T-helper 17 cell (primary cell): ENCODE measurements at regions not wholly inside any gene's neighbourhood (a gene's known extent, or its start where the extent isn't known, plus 50 kb on each side); places are given as distances from the start of the nearest gene placed in this dataset.
"Not testable (repeated sequence)": the region's sequence is repeated elsewhere in the genome, so short reads cannot be mapped to it uniquely, and the experiment has no call there.

Source experiments
- ATAC-seq: fragments of 150-1000 bp; cut with Tn5 transposase; 2 replicates; pipeline ENCODE4 v1.10.0; 2021; ENCODE audit warnings: mild to moderate bottlenecking, moderate library complexity
- DNase-seq, 3 donors: peaks; one replicate each; pipeline versions ENCODE4 v3.0.0 to v3.0.0-alpha.2; 2020 to 2021
- H3K9me3 ChIP-seq: one replicate; pipeline ENCODE4 v1.7.0; 2013; ENCODE audit warnings: low read length, mild to moderate bottlenecking; ENCODE audit not compliant: control insufficient read depth, poor library complexity, severe bottlenecking
- H3K27ac Mint-ChIP-seq: one replicate; pipeline ENCODE4 v1.8.0; 2022; ENCODE audit warnings: mild to moderate bottlenecking, moderate library complexity, mixed read lengths
- H3K27me3 Mint-ChIP-seq: one replicate; pipeline ENCODE4 v1.8.0; 2022; ENCODE audit warnings: mixed read lengths
- H3K36me3 Mint-ChIP-seq: one replicate; pipeline ENCODE4 v1.8.0; 2022; ENCODE audit warnings: low read depth, mixed read lengths
- H3K4me1 Mint-ChIP-seq: one replicate; pipeline ENCODE4 v1.8.0; 2022; ENCODE audit warnings: mild to moderate bottlenecking, mixed read lengths
- H3K4me3 Mint-ChIP-seq: one replicate; pipeline ENCODE4 v1.8.0; 2022; ENCODE audit warnings: mild to moderate bottlenecking, moderate library complexity, mixed read lengths

DNA sequence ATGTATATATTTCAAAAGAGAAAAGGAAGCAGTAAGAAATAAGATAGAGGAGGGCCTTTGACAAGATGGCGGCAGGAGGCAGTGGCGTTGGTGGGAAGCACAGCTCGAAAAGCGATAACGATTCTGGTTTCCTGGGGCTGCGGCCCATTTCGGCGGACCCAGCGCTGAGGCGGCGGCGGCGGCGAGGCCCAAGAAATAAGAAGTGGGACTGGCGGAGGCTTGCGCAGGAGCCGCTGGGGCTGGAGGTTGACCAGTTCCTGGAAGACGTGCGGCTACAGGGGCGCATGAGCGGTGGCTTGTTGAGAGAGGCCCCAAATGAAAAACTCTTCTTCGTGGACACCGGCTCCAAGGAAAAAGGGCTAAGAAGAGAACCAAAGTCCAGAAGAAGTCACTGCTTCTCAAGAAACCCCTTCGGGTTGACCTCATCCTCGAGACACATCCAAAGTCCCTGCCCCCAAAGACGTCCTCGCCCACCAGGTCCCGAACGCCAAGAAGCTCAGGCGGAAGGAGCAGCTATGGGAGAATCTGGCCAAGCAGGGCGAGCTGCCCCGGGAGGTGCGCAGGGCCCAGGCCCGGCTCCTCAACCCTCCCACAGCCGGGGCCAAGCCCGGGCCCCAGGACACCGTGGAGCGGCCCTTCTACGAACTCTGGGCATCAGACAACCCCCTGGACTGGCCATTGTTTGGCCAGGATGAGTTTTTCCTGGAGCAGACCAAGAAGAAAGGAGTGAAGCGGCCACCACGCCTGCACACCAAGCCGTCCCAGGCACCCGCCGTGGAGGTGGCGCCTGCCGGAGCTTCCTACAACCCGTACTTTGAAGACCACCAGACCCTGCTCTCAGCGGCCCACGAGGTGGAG lies 624.3 kb downstream of the MCTP2 start:
- Mint-ChIP-seq H3K27ac (no peak overlapping the region), H3K4me3 (no peak overlapping the region), H3K27me3 (no peaks in the 10 kb centered on the region), H3K4me1 (no peaks in the 10 kb centered on the region), H3K36me3 (no peaks in the 10 kb centered on the region)
- DNase-seq (no peak), ATAC-seq (no peak)
- H3K9me3 ChIP-seq = no peaks in the 10 kb centered on the region

DNA sequence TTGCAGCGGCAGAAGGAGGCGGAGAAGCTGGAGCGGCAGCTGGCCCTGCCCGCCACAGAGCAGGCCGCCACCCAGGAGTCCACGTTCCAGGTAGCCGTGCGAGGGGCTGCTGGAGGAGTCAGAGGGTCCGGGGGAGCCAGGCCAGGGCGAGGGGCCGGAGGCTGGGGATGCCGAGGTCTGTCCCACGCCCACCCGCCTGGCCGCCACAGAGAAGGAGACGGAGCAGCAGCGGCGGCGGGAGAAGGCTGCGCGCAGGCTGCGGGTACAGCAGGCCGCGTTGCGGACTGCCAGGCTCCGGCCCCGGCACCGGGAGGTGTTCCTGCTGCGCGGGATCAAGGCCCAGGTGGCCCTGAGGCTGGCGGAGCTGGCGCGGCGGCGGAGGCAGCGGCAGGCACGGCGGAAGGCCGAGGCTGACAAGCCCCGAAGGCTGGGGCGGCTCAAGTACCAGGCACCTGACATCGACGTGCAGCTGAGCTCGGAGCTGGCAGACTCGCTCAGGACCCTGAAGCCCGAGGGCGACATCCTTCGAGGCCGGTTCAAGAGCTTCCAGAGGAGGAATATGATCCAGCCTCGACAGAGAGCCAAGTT lies 625.0 kb downstream of the MCTP2 start:
- Mint-ChIP-seq H3K4me1 (no peaks in the 10 kb centered on the region), H3K27ac (no peak overlapping the region), H3K36me3 (no peaks in the 10 kb centered on the region), H3K27me3 (no peaks in the 10 kb centered on the region), H3K4me3 (no peak overlapping the region)
- no peak for DNase-seq
- ATAC-seq = no peak
- H3K9me3 ChIP-seq = no peaks in the 10 kb centered on the region

DNA sequence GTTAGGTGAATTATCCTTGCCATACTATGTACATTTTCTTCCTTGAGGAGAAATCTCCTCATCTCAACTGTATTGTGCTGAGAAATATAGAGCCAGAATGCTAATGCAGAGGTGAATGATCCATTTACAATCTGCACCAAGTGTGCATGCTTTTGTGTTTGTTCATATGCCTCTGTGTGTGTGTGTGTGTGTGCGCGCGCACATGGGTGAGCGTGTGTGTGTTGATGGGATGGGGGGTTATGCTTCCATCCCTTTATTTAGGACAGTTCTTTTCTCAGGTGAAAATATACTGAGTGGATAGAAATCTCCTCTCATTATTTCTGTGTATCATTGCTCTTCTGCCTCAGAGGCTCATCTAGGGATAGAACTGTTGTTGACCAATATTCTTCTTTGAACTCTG lies 626.1 kb downstream of the MCTP2 start:
- no peaks in the 10 kb centered on the region for H3K4me1 Mint-ChIP-seq
- no peak overlapping the region for H3K4me3 Mint-ChIP-seq
- no peaks in the 10 kb centered on the region for H3K27me3 Mint-ChIP-seq
- H3K27ac Mint-ChIP-seq = no peak overlapping the region
- DNase-seq (no peak), ATAC-seq (no peak)
- H3K36me3 Mint-ChIP-seq = no peaks in the 10 kb centered on the region
- H3K9me3 ChIP-seq = no peaks in the 10 kb centered on the region

DNA sequence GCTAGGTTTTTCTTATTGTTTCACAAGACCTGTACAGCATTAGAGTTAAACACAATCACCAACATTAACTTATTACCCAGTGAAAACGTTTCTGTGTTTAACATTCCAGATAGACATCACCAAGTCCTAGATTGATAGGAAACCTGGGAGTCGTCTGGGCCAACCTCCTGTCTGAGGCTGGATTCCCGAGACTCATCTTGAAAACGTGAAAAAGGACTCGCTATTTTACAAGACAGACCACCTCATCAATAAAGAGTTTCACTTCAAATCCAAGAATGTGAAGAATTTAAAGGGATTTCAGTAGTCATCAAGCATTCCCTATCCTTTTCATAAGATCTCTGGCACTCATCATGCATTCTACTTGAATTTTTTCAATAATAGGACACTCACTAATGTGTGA lies 626.6 kb downstream of the MCTP2 start:
- no peak for ATAC-seq
- Mint-ChIP-seq H3K4me1 (no peaks in the 10 kb centered on the region), H3K4me3 (no peak overlapping the region), H3K27ac (no peak overlapping the region), H3K27me3 (no peaks in the 10 kb centered on the region), H3K36me3 (no peaks in the 10 kb centered on the region)
- H3K9me3 ChIP-seq = no peaks in the 10 kb centered on the region
- DNase-seq = no peak

DNA sequence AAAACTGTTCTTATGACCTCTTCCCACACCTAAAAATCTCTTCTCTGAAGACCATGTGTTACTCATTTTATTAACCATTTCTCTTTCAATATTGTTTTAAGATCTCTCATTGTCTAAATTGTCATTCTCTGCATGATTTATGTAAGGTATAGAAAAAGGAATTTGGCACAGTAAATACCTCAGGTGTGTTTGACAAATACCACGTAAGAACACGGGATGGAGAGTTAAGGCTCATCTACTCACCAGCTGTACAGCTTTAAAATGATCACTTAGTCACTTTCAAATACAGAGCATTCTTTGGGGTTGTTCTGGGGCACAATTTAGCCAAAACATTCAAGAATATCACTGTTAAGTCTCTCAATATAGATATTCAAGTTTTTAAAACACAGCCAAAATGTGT lies 627.1 kb downstream of the MCTP2 start:
- H3K9me3 ChIP-seq = no peaks in the 10 kb centered on the region
- ATAC-seq = no peak
- no peak overlapping the region for H3K27ac Mint-ChIP-seq
- H3K36me3 Mint-ChIP-seq = no peaks in the 10 kb centered on the region
- H3K27me3 Mint-ChIP-seq = no peaks in the 10 kb centered on the region
- H3K4me1 Mint-ChIP-seq = no peaks in the 10 kb centered on the region
- no peak for DNase-seq
- no peak overlapping the region for H3K4me3 Mint-ChIP-seq

DNA sequence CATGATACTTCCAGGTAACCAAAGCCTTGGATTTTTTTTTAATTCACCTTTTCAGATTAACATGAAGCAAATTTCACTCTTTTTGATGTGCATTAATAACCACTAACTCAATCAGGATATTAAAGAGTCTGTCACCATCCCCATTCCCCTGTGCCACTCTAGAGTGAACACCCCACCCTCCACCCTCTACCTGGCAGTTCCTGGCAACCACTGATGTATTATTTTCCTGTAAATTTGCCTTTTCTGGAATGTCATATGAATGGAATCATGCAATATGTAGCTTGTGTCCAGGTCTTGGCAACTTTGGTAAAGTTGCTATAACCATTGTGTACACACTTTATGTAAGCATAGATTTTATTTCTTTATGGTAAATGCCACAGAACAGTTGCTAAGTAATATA lies 627.6 kb downstream of the MCTP2 start:
- no peaks in the 10 kb centered on the region for H3K4me1 Mint-ChIP-seq
- no peaks in the 10 kb centered on the region for H3K9me3 ChIP-seq
- H3K27me3 Mint-ChIP-seq = no peaks in the 10 kb centered on the region
- DNase-seq (no peak), ATAC-seq (no peak)
- no peaks in the 10 kb centered on the region for H3K36me3 Mint-ChIP-seq
- no peak overlapping the region for H3K4me3 Mint-ChIP-seq
- no peak overlapping the region for H3K27ac Mint-ChIP-seq

DNA sequence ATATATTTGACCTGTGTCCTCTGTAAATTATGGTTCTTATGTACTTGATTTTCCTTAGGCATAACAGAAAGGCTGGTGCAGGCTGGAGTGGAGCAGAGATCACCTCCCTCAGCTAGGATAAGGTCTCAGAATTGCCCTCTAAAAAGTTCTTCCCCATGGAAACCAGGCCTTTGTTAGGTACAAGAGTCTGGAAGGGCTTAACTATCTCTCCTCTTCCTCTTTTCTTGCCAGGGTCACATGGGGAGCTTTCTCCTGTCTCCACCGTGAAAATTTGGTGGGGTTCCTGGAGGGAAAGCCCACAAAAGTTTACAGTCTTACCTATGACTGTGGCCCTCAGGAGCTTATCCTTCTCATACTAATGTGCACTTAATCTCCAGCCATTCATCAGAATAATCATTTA lies 633.2 kb downstream of the MCTP2 start:
- no peak overlapping the region for H3K27ac Mint-ChIP-seq
- H3K4me1 Mint-ChIP-seq = no peaks in the 10 kb centered on the region
- H3K27me3 Mint-ChIP-seq = no peaks in the 10 kb centered on the region
- DNase-seq (no peak), ATAC-seq (no peak)
- H3K36me3 Mint-ChIP-seq = no peaks in the 10 kb centered on the region
- peaks cover 3% of the 10 kb centered on the region for H3K9me3 ChIP-seq
- no peak overlapping the region for H3K4me3 Mint-ChIP-seq

DNA sequence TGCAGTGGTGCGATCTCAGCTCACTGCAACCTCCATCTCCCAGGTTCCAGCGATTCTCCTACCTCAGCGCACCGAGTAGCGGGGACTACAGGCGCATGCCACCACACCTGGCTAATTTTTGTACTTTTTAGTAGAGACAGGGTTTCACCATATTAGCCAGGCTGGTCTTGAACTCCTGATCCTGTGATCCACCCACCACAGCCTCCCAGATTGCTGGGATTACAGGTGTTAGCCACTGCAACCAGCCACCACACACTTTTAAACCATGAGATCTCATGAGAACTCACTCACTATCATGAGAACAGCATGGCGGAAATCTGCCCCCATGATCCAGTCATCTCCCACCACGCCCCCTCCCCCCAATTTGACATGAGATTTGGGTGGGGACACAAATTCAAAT lies 636.9 kb downstream of the MCTP2 start:
- ATAC-seq = not testable (repeated sequence)

DNA sequence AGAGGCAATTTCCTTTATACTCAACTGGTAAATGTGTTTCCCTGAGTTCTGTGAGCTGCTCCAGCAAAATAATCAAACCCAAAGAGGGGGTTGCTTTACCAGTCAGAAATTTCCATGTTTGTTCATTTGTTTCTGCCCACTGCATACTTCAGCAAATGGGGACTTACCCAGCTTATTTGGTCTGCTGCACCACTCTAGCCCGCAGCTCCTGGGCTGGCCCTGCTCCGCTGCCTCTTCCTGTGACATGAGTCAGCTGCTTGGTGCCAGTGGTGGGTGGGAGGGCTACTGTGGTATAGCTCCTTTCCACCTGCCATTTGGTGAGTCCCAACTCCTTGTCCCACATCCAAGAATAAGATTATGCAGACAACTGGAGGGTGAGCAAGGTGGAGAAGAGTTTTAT lies 644.2 kb downstream of the MCTP2 start:
- DNase-seq = no peak
- H3K4me1 Mint-ChIP-seq = no peaks in the 10 kb centered on the region
- no peak for ATAC-seq
- H3K9me3 ChIP-seq = no peaks in the 10 kb centered on the region
- H3K36me3 Mint-ChIP-seq = no peaks in the 10 kb centered on the region
- H3K27me3 Mint-ChIP-seq = no peaks in the 10 kb centered on the region
- H3K4me3 Mint-ChIP-seq = no peak overlapping the region
- H3K27ac Mint-ChIP-seq = no peak overlapping the region

More for the DNA sequence above, 636.9 kb downstream of the MCTP2 start:
- DNase-seq, H3K36me3 Mint-ChIP-seq, H3K4me3 Mint-ChIP-seq, H3K27ac Mint-ChIP-seq, H3K9me3 ChIP-seq, H3K27me3 Mint-ChIP-seq, H3K4me1 Mint-ChIP-seq: not testable (repeated sequence)

DNA sequence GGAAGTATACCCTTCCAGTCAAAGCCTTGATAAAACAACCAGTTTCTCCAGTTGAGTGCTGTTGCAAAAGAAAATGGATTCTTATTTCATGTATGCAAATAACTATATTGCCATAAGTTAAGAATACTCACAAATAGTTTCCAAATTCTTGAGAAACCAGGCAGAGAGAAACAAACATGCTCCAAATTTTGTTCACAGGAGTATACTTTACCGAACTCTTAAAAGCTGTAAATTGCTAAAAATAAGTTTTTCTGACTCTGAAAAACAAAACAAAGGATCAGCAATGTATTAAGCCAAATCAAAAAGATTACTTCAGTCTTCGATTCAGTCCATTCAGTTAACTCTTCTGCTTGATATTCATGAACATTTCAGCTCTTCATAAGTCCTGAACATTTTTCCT lies 646.5 kb downstream of the MCTP2 start:
- no peak for ATAC-seq
- Mint-ChIP-seq H3K4me1 (no peaks in the 10 kb centered on the region), H3K27me3 (no peaks in the 10 kb centered on the region), H3K36me3 (no peaks in the 10 kb centered on the region), H3K4me3 (no peak overlapping the region), H3K27ac (no peak overlapping the region)
- DNase-seq = no peak
- no peaks in the 10 kb centered on the region for H3K9me3 ChIP-seq

DNA sequence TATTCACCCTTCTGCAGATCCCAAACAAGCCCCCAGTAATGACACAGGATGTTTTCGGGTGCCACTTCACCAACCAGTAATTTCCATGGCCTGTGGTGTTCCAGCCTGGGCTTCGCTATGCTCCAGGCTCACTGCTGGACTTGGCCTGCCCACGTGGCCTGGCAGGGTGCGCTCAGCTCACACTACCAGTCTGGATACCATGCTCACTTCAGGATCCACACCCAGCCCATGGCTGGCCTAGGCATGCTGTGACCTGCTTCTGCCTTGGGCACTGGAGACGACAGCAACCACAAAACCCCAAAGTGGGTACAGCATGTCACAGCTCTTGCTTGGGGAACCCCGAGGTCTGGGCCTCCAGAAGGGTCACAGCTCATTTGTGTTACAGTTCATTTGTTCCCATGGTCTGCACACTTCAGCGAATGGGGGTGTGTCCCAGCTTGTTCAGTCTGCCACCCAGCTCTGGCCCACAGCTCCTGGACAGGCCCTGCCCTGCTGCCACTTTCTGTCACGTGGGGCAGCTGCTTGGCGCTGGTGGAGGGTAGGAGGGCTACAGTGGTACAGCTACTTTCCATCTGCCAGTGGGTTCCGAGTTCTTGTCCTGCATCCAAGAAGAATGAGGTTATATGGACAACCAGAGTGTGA lies 650.8 kb downstream of the MCTP2 start:
- DNase-seq (no peak), ATAC-seq (no peak)
- Mint-ChIP-seq H3K27ac (no peak overlapping the region), H3K36me3 (no peaks in the 10 kb centered on the region), H3K4me1 (no peaks in the 10 kb centered on the region), H3K27me3 (no peaks in the 10 kb centered on the region), H3K4me3 (no peak overlapping the region)
- no peaks in the 10 kb centered on the region for H3K9me3 ChIP-seq

DNA sequence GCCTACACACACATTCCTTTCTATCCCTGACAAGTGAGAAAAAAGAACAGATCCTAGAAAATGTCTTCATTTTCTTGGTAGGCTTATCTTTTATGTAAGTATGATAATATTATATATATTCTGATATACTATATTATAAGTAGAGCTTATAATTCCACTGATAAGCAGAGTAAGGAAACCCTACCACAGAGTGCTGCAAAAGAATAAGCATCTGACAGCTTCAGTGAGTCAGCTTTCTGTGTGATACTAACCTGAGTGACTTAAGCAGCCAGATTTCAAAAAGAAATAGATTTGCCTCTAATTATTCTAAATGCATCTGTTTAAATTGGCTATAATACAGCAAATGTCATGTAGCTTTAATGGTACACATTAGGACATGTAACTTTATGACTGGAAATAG lies 656.0 kb downstream of the MCTP2 start:
- H3K27ac Mint-ChIP-seq = no peak overlapping the region
- H3K27me3 Mint-ChIP-seq = no peaks in the 10 kb centered on the region
- no peaks in the 10 kb centered on the region for H3K9me3 ChIP-seq
- H3K4me3 Mint-ChIP-seq = no peak overlapping the region
- H3K4me1 Mint-ChIP-seq = no peaks in the 10 kb centered on the region
- no peak for ATAC-seq
- H3K36me3 Mint-ChIP-seq = no peaks in the 10 kb centered on the region
- DNase-seq = no peak

DNA sequence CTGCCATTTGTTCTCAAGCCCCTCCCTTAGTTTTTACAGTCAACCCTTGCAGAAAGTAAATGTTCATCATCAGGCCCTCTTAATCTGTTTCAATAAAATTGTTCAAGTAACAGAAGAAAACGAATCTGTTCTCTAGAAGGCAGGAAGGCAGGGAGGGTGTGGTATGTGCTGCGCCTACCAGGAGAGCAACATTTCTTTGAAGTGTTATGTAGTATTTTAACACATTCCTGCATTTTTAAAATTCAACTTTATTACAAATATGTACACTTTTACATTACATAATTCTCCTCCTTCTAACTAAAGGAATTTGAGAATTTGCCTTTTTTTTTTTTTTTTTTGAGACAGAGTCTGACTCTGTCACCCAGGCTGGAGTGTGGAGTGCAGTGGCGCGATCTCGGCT lies 657.8 kb downstream of the MCTP2 start:
- Mint-ChIP-seq H3K36me3 (no peaks in the 10 kb centered on the region), H3K27me3 (no peaks in the 10 kb centered on the region), H3K4me3 (no peak overlapping the region), H3K27ac (no peak overlapping the region), H3K4me1 (no peaks in the 10 kb centered on the region)
- ATAC-seq (no peak), DNase-seq (no peak)
- H3K9me3 ChIP-seq = no peaks in the 10 kb centered on the region

DNA sequence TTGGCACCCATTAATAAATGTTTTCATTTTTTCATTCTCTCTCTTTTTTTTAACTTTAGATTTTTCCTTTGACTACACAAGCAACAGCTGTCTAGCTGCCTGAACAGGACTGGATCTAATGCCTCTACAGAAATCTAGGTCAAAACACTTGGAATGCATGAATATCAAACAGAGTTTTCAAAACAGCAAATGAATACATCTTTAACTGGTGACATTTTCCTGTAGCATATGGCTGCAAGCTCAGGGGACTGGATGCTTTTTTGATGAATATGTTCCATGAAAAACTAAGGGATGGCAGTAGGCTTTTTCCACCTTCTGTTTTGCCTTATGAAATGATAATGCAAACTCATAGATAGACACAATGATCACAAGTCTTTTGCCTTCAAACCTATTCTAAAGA lies 661.7 kb downstream of the MCTP2 start:
- no peak overlapping the region for H3K27ac Mint-ChIP-seq
- ATAC-seq (no peak), DNase-seq (no peak)
- H3K36me3 Mint-ChIP-seq = no peaks in the 10 kb centered on the region
- H3K9me3 ChIP-seq = no peaks in the 10 kb centered on the region
- H3K27me3 Mint-ChIP-seq = no peaks in the 10 kb centered on the region
- no peaks in the 10 kb centered on the region for H3K4me1 Mint-ChIP-seq
- H3K4me3 Mint-ChIP-seq = no peak overlapping the region
